ENCODE measurements at regions not wholly inside any gene's neighbourhood (a gene's known extent, or its start where the extent isn't known, plus 50 kb on each side); places are given as distances from the start of the nearest gene placed in this dataset.
"Not testable (repeated sequence)": the region's sequence is repeated elsewhere in the genome, so short reads cannot be mapped to it uniquely, and the experiment has no call there.

DNA sequence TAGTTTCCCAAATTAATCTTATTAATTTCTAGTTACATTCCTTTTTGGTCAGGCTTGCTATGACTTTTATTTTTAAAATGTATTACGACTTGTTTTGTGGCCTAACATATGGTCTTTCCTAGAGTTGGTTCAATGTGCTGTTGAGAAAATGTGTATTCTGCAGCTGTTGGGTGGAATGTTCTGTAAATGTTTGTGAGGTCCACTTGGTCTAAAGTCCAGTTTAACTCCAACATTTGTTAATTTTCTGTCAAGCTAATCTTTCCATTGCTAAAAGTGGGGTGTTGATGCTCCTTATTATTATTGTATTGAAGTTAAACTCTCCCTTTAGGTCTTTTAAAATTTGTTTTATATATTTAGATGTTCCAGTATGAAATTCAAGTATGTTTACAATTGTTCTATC, 1010.8 kb upstream of the EDIL3 start:
- TF ChIP-seq CTCF (IDR thresholded peaks at IDR 0.05; ENCODE audit: low read depth, low read length) = no peak
- DNase-seq (ENCODE audit: low read depth, low spot score) = no peak
- H3K4me3 ChIP-seq (ENCODE audit: low read depth, low read length) = no peak overlapping the region
- in situ Hi-C loops (cut with HindIII; ENCODE audit: low sequenced_read_pairs) = no loop called here

DNA sequence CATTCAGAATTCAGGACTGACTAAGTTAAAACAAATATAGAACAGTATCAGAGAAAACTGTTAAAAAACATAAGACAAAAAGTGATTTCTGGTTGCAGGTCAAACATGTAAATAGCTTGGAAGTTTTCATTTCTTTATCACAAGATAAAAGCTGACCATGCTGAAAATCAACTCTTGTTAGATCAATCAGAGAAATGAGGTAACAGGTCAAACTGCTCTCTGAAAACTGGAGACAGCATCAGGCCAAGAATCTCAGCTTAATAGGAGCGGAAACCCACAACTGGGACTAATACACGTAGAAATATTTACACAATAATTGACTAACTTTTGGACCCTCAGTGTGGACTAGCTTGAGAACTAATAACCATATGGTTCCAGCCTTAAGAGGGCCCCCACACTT, 1012.8 kb upstream of the EDIL3 start:
- TF ChIP-seq CTCF (IDR thresholded peaks at IDR 0.05; ENCODE audit: low read depth, low read length) = no peak
- in situ Hi-C loops (cut with HindIII; ENCODE audit: low sequenced_read_pairs) = no loop called here

DNA sequence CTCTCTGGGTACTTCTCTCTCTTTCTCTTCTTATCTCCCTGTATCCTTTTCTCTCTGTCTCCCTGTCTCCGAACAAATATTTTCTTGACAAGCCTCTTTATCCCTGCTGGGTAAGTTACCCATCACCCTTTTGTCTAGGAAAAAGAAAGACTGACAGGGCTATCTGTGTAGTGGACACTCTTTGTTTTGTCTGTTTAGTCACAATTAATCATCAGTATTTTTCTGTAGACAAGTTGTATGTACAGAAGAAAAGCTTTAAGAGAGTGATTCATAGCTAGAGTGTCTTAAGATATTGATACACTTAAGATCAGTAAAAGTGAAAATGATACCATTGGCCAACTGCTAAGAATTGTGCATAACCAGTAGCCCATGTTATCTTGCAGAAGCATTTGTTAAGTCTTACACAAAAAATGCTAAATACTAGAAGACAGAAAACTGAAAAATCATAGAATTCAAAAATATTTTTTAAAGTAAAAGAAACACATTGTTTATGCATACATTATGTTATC, 1043.8 kb upstream of the EDIL3 start:
- no peak overlapping the region for H3K4me3 ChIP-seq (ENCODE audit: low read depth, low read length)
- in situ Hi-C loops (cut with HindIII; ENCODE audit: low sequenced_read_pairs) = no loop called here

More for the DNA sequence above, 1012.8 kb upstream of the EDIL3 start:
- no peak overlapping the region for H3K4me3 ChIP-seq (ENCODE audit: low read depth, low read length)
- no peak for DNase-seq (ENCODE audit: low read depth, low spot score)

GRCh38 chr5:85431726-85432125, 1047.0 kb upstream of the EDIL3 start:
- in situ Hi-C loops (cut with HindIII; ENCODE audit: low sequenced_read_pairs); DNase-seq (ENCODE audit: low read depth, low spot score); H3K4me3 ChIP-seq (ENCODE audit: low read depth, low read length): not testable (repeated sequence)

More for the DNA sequence above, 1043.8 kb upstream of the EDIL3 start:
- no peak for TF ChIP-seq CTCF (IDR thresholded peaks at IDR 0.05; ENCODE audit: low read depth, low read length)
- no peak for DNase-seq (ENCODE audit: low read depth, low spot score)

DNA sequence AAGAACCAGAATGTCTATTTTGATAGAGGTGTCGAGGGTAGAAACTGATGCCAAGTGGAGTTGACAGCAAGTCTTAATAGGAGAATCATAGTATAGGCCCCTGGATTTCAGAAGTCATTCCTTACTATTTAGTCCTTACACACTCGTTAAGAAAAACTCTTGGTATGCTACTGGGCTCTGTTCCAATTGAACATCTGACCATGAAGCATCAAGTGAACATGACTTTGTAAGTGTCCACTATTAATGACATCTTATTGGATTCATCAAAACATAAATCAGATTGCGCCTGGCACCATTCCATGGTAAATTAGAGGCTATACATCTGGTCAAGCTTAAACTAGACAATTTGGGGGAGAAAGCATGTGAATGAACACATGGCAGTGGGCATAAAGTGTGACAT, 1056.5 kb upstream of the EDIL3 start:
- in situ Hi-C loops (cut with HindIII; ENCODE audit: low sequenced_read_pairs) = no loop called here
- no peak overlapping the region for H3K4me3 ChIP-seq (ENCODE audit: low read depth, low read length)
- no peak for DNase-seq (ENCODE audit: low read depth, low spot score)
- no peak for TF ChIP-seq CTCF (IDR thresholded peaks at IDR 0.05; ENCODE audit: low read depth, low read length)

DNA sequence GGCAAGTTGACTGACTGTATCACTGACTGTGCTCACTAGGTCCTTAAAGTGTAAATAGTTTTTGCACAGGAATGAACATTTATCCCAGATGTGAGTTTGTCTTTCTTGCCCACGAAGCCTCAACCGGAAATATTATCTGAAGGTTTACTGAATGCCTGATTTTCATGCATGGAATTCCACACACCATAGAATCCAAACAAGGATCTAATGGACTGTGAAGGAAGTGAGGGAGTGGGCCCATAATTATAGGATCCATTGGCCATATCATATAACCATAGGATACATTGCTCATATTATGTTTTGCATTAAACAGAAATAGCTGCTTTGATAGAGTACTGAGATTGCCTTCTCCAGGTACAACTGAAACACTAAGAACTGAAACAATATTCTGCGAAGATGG, 1057.2 kb upstream of the EDIL3 start:
- no peak overlapping the region for H3K4me3 ChIP-seq (ENCODE audit: low read depth, low read length)
- no peak for TF ChIP-seq CTCF (IDR thresholded peaks at IDR 0.05; ENCODE audit: low read depth, low read length)
- no peak for DNase-seq (ENCODE audit: low read depth, low spot score)
- in situ Hi-C loops (cut with HindIII; ENCODE audit: low sequenced_read_pairs) = no loop called here

DNA sequence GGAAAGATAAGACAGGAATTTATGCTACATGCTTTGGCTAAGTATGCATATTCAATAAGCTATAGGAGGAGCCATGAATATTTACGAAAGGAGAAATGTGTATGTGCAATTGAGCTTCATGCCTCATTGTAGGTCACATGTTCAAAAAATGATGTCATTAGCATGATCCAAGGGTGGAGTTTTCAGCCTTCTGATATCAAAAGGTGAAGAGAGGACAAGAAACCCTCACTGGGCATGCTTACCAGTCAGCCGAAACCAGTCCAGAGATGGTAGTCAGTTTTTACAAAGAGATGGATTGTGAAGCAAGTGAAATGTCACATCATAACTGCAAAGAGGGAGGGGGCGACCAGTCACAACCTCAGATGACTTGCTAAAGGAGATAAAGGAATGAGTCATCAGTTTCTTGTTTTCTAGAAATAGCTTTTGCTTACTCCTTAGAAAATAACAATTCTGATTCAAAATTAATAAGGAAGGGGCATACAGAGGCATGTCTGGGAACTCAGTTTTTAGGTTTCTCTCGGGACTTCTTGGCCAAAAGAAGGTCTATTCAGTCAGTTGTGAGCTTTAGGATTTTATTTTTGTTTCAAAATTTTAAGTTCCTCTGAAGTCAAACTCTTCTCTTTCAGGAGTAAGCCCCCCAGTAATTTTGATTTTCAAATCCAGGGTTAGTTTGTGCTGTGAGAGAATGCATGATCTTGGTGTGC, 1067.8 kb upstream of the EDIL3 start:
- in situ Hi-C loops (cut with HindIII; ENCODE audit: low sequenced_read_pairs) = no loop called here
- no peak for TF ChIP-seq CTCF (IDR thresholded peaks at IDR 0.05; ENCODE audit: low read depth, low read length)
- no peak overlapping the region for H3K4me3 ChIP-seq (ENCODE audit: low read depth, low read length)
- no peak for DNase-seq (ENCODE audit: low read depth, low spot score)

All from astrocyte of the spinal cord (primary cell).